ENCODE measurements at regions not wholly inside any gene's neighbourhood (a gene's known extent, or its start where the extent isn't known, plus 50 kb on each side); places are given as distances from the start of the nearest gene placed in this dataset.

DNA sequence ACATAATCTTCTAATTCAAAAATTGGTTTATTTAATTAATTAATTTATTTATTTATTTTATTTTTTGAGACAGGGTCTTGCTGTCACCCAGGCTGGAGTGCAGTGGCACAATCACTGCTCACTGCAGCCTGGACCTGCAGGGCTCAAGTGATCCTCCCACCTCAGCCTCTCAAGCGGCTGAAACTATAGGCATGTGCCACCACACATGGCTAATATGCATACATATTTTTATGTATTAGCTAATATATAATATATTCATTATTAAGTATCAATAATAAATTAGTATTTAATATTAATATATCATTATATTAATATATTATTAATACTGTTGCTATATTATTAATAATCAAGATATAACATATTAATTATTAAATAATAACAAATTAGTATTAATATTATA lies 406.7 kb downstream of the GPATCH2 start:
- DNase-seq (ENCODE audit: insufficient read length, low spot score) (no peak), FAIRE-seq (no peak)

- DNase-seq (ENCODE audit: insufficient read length, low spot score) (no peak), FAIRE-seq (no peak)
Measured at GRCh38 chr1:217214551-217214950, 416.3 kb downstream of the GPATCH2 start.

DNA sequence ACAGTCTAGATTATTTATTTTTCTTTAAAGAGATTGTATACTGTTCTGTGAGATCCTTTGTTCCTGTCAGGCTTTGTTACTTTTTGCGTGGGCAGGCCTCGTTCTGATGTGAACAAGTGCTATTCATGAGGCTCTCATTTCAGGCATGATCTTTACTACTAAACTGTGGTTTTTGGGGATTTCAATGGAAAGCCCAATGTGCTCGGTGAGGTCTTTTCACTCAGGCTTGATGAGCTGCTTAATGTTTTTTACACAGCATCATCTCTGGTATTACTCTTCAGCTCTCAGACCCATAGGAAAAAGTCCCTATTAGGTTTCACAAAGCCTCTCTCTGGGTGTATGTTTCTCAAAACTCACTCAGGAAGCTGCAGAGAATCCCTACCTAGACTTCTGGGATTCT lies 419.4 kb downstream of the GPATCH2 start:
- FAIRE-seq (no peak), DNase-seq (ENCODE audit: insufficient read length, low spot score) (no peak)

GRCh38 chr1:217205578-217205977 lies 425.3 kb downstream of the GPATCH2 start:
- DNase-seq (ENCODE audit: insufficient read length, low spot score) (no peak), FAIRE-seq (no peak)

DNA sequence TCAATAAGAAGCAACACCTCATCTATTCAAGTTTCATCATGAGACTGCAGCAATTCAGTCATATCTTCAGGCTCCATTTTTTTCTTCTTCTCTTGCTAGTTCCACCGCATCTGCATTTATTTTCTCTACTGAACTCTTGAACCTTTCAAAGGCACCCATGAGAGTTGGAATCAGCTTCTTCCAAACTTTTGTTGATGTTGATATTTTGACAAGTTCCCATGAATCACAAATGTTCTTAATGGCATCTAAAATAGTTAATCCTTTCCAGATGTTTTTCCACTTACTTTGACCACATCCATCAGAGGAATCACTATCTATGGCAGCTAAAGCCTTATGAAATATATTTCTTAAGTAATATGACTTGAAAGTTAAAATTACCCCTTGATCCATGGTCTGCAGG lies 434.3 kb downstream of the GPATCH2 start:
- DNase-seq (ENCODE audit: insufficient read length, low spot score) (no peak), FAIRE-seq (no peak)

DNA sequence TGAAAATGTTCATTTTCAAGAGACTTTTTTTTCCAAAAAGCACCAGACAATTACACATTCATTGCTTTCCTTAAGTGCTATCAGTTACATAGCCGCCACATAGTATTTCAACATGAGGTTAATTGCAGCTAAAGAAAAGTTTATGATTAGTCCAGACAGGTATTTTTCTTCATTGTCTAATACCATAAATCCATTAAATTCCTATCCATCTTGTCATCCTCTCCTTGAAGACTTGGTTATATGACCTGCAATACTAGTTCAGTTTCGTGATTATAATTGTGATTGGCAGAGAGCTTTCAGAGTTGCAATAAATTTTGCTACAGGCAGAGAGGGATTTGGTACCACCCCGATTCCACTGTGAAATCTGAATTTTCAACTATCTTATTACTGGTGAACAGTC lies 437.7 kb downstream of the GPATCH2 start:
- DNase-seq (ENCODE audit: insufficient read length, low spot score) (no peak), FAIRE-seq (no peak)

DNA sequence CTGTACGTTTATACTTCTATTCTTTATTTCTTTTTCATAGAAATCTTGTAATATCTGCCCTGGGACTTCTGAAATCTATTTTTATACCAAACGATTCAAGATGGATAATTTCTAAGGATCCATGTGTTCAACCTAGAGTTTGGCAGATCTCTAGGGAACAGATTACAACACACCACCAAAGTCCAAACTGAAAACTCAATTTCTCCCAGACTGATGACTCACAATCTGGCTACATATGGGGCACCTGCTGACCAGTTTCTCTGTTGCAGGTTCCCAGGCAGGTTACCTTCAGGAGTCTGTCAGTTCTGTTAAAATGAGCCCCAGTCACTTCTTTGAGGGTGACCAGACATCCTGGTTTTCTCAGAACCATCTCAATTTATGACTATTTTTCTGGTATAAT lies 439.4 kb downstream of the GPATCH2 start:
- no peak for FAIRE-seq
- no peak for DNase-seq (ENCODE audit: insufficient read length, low spot score)

- DNase-seq (ENCODE audit: insufficient read length, low spot score) (no peak), FAIRE-seq (no peak)
Measured at GRCh38 chr1:217190359-217190758, 440.5 kb downstream of the GPATCH2 start.

- no peak for FAIRE-seq
Measured at GRCh38 chr1:217189362-217189761, 441.5 kb downstream of the GPATCH2 start.

GRCh38 chr1:217188280-217189237 lies 442.3 kb downstream of the GPATCH2 start:
- no peak for FAIRE-seq
- DNase-seq (ENCODE audit: insufficient read length, low spot score): no peak

More at GRCh38 chr1:217189362-217189761, 441.5 kb downstream of the GPATCH2 start:
- DNase-seq (ENCODE audit: insufficient read length, low spot score): no peak

GRCh38 chr1:217186664-217187063 lies 444.2 kb downstream of the GPATCH2 start:
- no peak for DNase-seq (ENCODE audit: insufficient read length, low spot score)
- FAIRE-seq: no peak

GRCh38 chr1:217184854-217185253 lies 446.0 kb downstream of the GPATCH2 start:
- FAIRE-seq (no peak), DNase-seq (ENCODE audit: insufficient read length, low spot score) (no peak)

DNA sequence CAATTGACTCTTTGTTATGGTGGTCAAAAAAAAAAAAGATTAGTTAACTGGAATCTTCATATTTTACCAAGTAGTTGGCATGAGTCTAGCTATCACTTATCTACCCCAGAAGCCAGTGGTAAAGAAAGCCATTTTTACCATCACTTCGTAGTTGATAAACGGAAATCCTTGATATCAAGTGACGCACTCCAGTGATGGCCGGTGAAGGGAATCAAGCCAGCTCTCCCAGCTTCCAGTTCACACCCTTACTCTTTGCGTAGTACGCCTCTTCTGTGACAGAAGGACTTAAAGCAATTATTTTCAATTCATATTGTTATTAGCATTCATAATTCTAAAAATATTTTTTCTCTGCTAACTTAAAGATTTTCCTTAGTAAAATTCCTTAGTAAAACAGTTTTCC lies 447.9 kb downstream of the GPATCH2 start:
- FAIRE-seq (no peak), DNase-seq (ENCODE audit: insufficient read length, low spot score) (no peak)

- FAIRE-seq (no peak), DNase-seq (ENCODE audit: insufficient read length, low spot score) (no peak)
Measured at GRCh38 chr1:217181756-217182155, 449.1 kb downstream of the GPATCH2 start.

GRCh38 chr1:217181176-217181746 lies 449.6 kb downstream of the GPATCH2 start:
- no peak for DNase-seq (ENCODE audit: insufficient read length, low spot score)
- FAIRE-seq: no peak

- DNase-seq (ENCODE audit: insufficient read length, low spot score) (no peak), FAIRE-seq (no peak)
Measured at GRCh38 chr1:217180443-217180842, 450.4 kb downstream of the GPATCH2 start.

- FAIRE-seq (no peak), DNase-seq (ENCODE audit: insufficient read length, low spot score) (no peak)
Measured at GRCh38 chr1:217164403-217164802, 441.2 kb upstream of the ESRRG start.

DNA sequence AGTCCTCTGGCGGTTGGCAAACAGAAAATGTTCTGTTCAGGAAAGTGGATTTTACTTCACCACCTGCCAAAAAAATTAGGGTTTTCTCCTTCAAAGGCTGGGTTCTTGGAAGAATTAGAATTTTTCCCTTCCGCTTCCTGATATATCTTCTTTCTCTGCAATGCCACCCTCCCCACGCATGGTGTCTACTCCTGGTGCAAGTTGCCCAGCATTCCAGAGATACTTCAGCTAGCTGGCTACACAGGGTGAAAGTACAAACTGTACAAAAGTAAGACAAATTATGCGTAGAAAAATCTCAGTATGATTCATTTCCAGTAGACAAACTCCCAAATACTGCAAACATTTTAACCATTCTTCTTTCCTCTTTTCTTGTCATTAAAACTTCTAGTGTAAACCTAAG lies 430.1 kb upstream of the ESRRG start:
- DNase-seq (ENCODE audit: insufficient read length, low spot score): no peak
- FAIRE-seq: no peak

DNA sequence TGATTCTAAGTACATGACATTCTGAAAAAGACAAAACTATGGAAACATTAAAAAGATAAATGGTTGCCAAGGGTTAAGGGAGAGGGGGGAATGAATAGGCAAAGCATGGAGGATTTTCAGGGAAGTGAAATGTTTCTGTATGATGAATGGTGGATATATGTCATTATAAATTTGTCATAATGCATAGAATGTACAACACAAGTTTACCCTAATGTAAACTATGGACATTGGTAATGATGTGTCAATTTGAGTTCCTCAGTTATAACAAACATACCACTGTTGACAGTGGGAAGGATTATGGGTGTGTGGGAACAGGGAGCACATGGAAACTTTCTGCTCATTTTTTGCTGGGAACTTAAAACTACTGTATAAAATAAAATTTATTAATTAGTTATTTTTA lies 427.1 kb upstream of the ESRRG start:
- DNase-seq (ENCODE audit: insufficient read length, low spot score) (no peak), FAIRE-seq (no peak)

GRCh38 chr1:217149791-217150190 lies 426.6 kb upstream of the ESRRG start:
- DNase-seq (ENCODE audit: insufficient read length, low spot score): no peak
- no peak for FAIRE-seq

GRCh38 chr1:217141711-217142110 lies 418.5 kb upstream of the ESRRG start:
- DNase-seq (ENCODE audit: insufficient read length, low spot score): no peak
- no peak for FAIRE-seq
